ENCODE measurements at regions not wholly inside any gene's neighbourhood (a gene's known extent, or its start where the extent isn't known, plus 50 kb on each side); places are given as distances from the start of the nearest gene placed in this dataset.
"Not testable (repeated sequence)": the region's sequence is repeated elsewhere in the genome, so short reads cannot be mapped to it uniquely, and the experiment has no call there.

- not testable (repeated sequence) for DNase-seq
These were observed 131.9 kb upstream of the NBPF9 start for GRCh38 chr1:149234926-149235914.

GRCh38 chr1:149237515-149237914 is 134.2 kb upstream of the NBPF9 start:
- DNase-seq, result not testable (repeated sequence)

GRCh38 chr1:149239897-149240508 is 136.7 kb upstream of the NBPF9 start:
- DNase-seq, result not testable (repeated sequence)

- not testable (repeated sequence) for DNase-seq
These were observed 137.2 kb upstream of the NBPF9 start for GRCh38 chr1:149240530-149240929.

GRCh38 chr1:149241272-149241671 is 137.9 kb upstream of the NBPF9 start:
- DNase-seq, result not testable (repeated sequence)

GRCh38 chr1:149243572-149243971 is 140.2 kb upstream of the NBPF9 start:
- DNase-seq, result not testable (repeated sequence)

- not testable (repeated sequence) for DNase-seq
These were observed 141.3 kb upstream of the NBPF9 start for GRCh38 chr1:149244621-149245020.

GRCh38 chr1:149246212-149246611 is 142.9 kb upstream of the NBPF9 start:
- DNase-seq, result not testable (repeated sequence)

GRCh38 chr1:149248610-149249009 is 145.3 kb upstream of the NBPF9 start:
- DNase-seq, result not testable (repeated sequence)

- DNase-seq, result not testable (repeated sequence)
These were observed 146.6 kb upstream of the NBPF9 start for GRCh38 chr1:149249850-149250467.

GRCh38 chr1:149254894-149255847 is 151.8 kb upstream of the NBPF9 start:
- not testable (repeated sequence) for DNase-seq

- not testable (repeated sequence) for DNase-seq
These were observed 156.9 kb upstream of the NBPF9 start for GRCh38 chr1:149260284-149260683.

GRCh38 chr1:149260736-149261340 is 157.5 kb upstream of the NBPF9 start:
- DNase-seq, result not testable (repeated sequence)

- DNase-seq, result not testable (repeated sequence)
These were observed 163.9 kb upstream of the NBPF9 start for GRCh38 chr1:149267287-149267686.

GRCh38 chr1:149269001-149269702 is 165.8 kb upstream of the NBPF9 start:
- not testable (repeated sequence) for DNase-seq

- not testable (repeated sequence) for DNase-seq
These were observed 166.5 kb upstream of the NBPF9 start for GRCh38 chr1:149269833-149270232.

GRCh38 chr1:149274493-149274892 is 171.1 kb upstream of the NBPF9 start:
- not testable (repeated sequence) for DNase-seq

GRCh38 chr1:149275802-149276201 is 172.5 kb upstream of the NBPF9 start:
- not testable (repeated sequence) for DNase-seq

- DNase-seq, result not testable (repeated sequence)
These were observed 173.1 kb upstream of the NBPF9 start for GRCh38 chr1:149276496-149276895.

- DNase-seq, result not testable (repeated sequence)
These were observed 174.8 kb upstream of the NBPF9 start for GRCh38 chr1:149278156-149278555.

- DNase-seq, result not testable (repeated sequence)
These were observed 175.7 kb upstream of the NBPF9 start for GRCh38 chr1:149279015-149279414.
